ENCODE measurements at regions not wholly inside any gene's neighbourhood (a gene's known extent, or its start where the extent isn't known, plus 50 kb on each side); places are given as distances from the start of the nearest gene placed in this dataset.
A peak's percentile ranks its signal among the peaks of the same experiment; 100 is the strongest.

- Histone ChIP-seq H3K9me3 (ENCODE audit: low read length) (no peaks in the 10 kb centered on the region), H3F3A (ENCODE audit: low read length, unreplicated experiment) (no peaks in the 10 kb centered on the region), H3K4me2 (ENCODE audit: low read length) (peak overlapping the region; percentile 70), H3K79me2 (ENCODE audit: low read length) (peaks cover 4% of the 10 kb centered on the region; the same call in 1 of the 2 replicates), H3K27me3 (ENCODE audit: low read length) (no peaks in the 10 kb centered on the region), H3K4me3 (ENCODE audit: low read length) (peak overlapping the region; percentile 15; the same call in 1 of the 2 replicates), H3K9me2 (replicated peaks; ENCODE audit: low read length) (no peaks in the 10 kb centered on the region), H3K4me1 (ENCODE audit: insufficient read depth, low read length) (peaks cover 38% of the 10 kb centered on the region), H4K20me1 (ENCODE audit: low read length) (no peaks in the 10 kb centered on the region), H3K9ac (ENCODE audit: low read length) (peak overlapping the region; percentile 1; the same call in 1 of the 2 replicates), H2AFZ (ENCODE audit: low read length) (no peak overlapping the region), H3K27ac (ENCODE audit: low read length) (peak overlapping the region; percentile 71), H3K36me3 (ENCODE audit: low read depth, low read length) (no peaks in the 10 kb centered on the region)
- ChIA-PET POLR2A (ENCODE audit: unreplicated experiment) (interaction anchor here (0.7 to 0.9 kb wide), 3 partner anchors 25 to 55 kb away, joined by 3 to 10 read pairs (median 3); no protein-coding TSS in a partner anchor), CTCF (no interaction called here)
- ATAC-seq = peak; percentile 55
- peak; percentile 54 for DNase-seq
- no peak for TF ChIP-seq CTCF (conservative IDR thresholded peaks at IDR 0.05; ENCODE audit: low read depth, low read length)
- no peak for TF ChIP-seq EZH2phosphoT487 (IDR thresholded peaks at IDR 0.05; ENCODE audit: borderline replicate concordance, low read length)
- TF ChIP-seq EZH2 (IDR thresholded peaks at IDR 0.05; ENCODE audit: low read length, unreplicated experiment) = no peak
- intact Hi-C loops (cut with micrococcal nuclease) = loop anchor here (2.0 to 10.0 kb wide), 5 partner anchors 27 to 137 kb away; partner anchors contain the start of gene HIVEP3
- no TSS peak for BruUV-seq (replicated peaks)
Observed at GRCh38 chr1:41981796-41982195, 63.1 kb upstream of the HIVEP3 start.

GRCh38 chr1:41980827-41981653, 62.3 kb upstream of the HIVEP3 start:
- Histone ChIP-seq H4K20me1 (ENCODE audit: low read length) (no peaks in the 10 kb centered on the region), H3K9me2 (replicated peaks; ENCODE audit: low read length) (no peaks in the 10 kb centered on the region), H3K27me3 (ENCODE audit: low read length) (no peaks in the 10 kb centered on the region), H3K4me2 (ENCODE audit: low read length) (peak overlapping the region; percentile 70), H3K27ac (ENCODE audit: low read length) (peak overlapping the region; percentile 71), H3K79me2 (ENCODE audit: low read length) (peaks cover 4% of the 10 kb centered on the region; the same call in 1 of the 2 replicates), H3K9me3 (ENCODE audit: low read length) (no peaks in the 10 kb centered on the region), H3F3A (ENCODE audit: low read length, unreplicated experiment) (no peaks in the 10 kb centered on the region), H3K36me3 (ENCODE audit: low read depth, low read length) (no peaks in the 10 kb centered on the region), H3K4me3 (ENCODE audit: low read length) (peak overlapping the region; percentile 15; the same call in 1 of the 2 replicates), H3K9ac (ENCODE audit: low read length) (peak overlapping the region; percentile 1; the same call in 1 of the 2 replicates), H2AFZ (ENCODE audit: low read length) (peak overlapping the region; percentile 58), H3K4me1 (ENCODE audit: insufficient read depth, low read length) (peaks cover 38% of the 10 kb centered on the region)
- ChIA-PET POLR2A (ENCODE audit: unreplicated experiment) (interaction anchor here (0.6 to 0.9 kb wide), 4 partner anchors 24 to 786 kb away, joined by 3 to 10 read pairs (median 4); partner anchors contain the start of genes C1orf50 and P3H1), CTCF (no interaction called here)
- ATAC-seq (peak; percentile 87), DNase-seq (peak; percentile 58)
- BruUV-seq (replicated peaks) = TSS peak; percentile 43
- intact Hi-C loops (cut with micrococcal nuclease) = loop anchor here (2.0 to 10.0 kb wide), 4 partner anchors 26 to 136 kb away; no protein-coding TSS in a partner anchor
- TF ChIP-seq EZH2phosphoT487 (IDR thresholded peaks at IDR 0.05; ENCODE audit: borderline replicate concordance, low read length) (no peak), EZH2 (IDR thresholded peaks at IDR 0.05; ENCODE audit: low read length, unreplicated experiment) (no peak), CTCF (conservative IDR thresholded peaks at IDR 0.05; ENCODE audit: low read depth, low read length) (no peak)
